H1 (cell line): ENCODE measurements at regions not wholly inside any gene's neighbourhood (a gene's known extent, or its start where the extent isn't known, plus 50 kb on each side); places are given as distances from the start of the nearest gene placed in this dataset.

Experiments
- MAFK ChIP-seq: IDR thresholded peaks from 2 replicates; pipeline ENCODE4 v1.6.1; 2012; ENCODE audit warnings: low read depth, mild to moderate bottlenecking, improper control_type of control experiment, low read length
- TF ChIP-seq, protein P1 (sequence below): IDR thresholded peaks from 2 replicates; pipeline ENCODE4 v1.6.1; 2011; ENCODE audit warnings: low read depth, mild to moderate bottlenecking, low read length; ENCODE audit not compliant: insufficient read depth

GRCh38 chr4:66667249-66667648 lies 878.1 kb downstream of the CENPC start (continued):
- no peak for TF ChIP-seq MAFK
- TF ChIP-seq, protein P1, sequence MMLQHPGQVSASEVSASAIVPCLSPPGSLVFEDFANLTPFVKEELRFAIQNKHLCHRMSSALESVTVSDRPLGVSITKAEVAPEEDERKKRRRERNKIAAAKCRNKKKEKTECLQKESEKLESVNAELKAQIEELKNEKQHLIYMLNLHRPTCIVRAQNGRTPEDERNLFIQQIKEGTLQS = no peak
